ENCODE measurements at regions not wholly inside any gene's neighbourhood (a gene's known extent, or its start where the extent isn't known, plus 50 kb on each side); places are given as distances from the start of the nearest gene placed in this dataset.

GRCh38 chr12:115382681-115383080 lies 698.7 kb upstream of the TBX3 start:
- intact Hi-C loops (cut with micrococcal nuclease) (no loop called here), in situ Hi-C loops (cut with MboI) (no loop called here)
- Histone ChIP-seq H4K20me1 (replicated peaks; ENCODE audit: control insufficient read depth, insufficient read depth, low read length) (no peaks in the 10 kb centered on the region), H3K4me3 (no peak overlapping the region), H3K9me1 (ENCODE audit: control insufficient read depth, insufficient read depth, low read length) (no peaks in the 10 kb centered on the region), H3K36me3 (ENCODE audit: control insufficient read depth, insufficient read depth, low read length) (no peaks in the 10 kb centered on the region), H3K27me3 (ENCODE audit: control insufficient read depth in 2 of 2, insufficient read depth in 2 of 2, low read length in 2 of 2) (peaks cover 0 to 14% of the 10 kb centered on the region in 2 experiments; a peak in 3 of 5 replicates), H3K4me1 (replicated peaks in 1 of 2; ENCODE audit: control insufficient read depth in 2 of 2, insufficient read depth in 2 of 2, low read length in 2 of 2) (no peaks in the 10 kb centered on the region), H2AFZ (ENCODE audit: low read depth, low read length) (no peak overlapping the region), H3K27ac (ENCODE audit: extremely low read depth, low read depth, low read length) (no peak overlapping the region), H3K79me2 (ENCODE audit: control insufficient read depth, insufficient read depth, low read length) (no peaks in the 10 kb centered on the region), H3K9me3 (replicated peaks; ENCODE audit: control insufficient read depth, insufficient read depth, low read depth, low read length) (no peaks in the 10 kb centered on the region), H3K9ac (ENCODE audit: insufficient read depth in 1 of 2, low read depth in 2 of 2, low read length in 2 of 2) (no peak overlapping the region), H3K4me2 (ENCODE audit: insufficient read depth, low read length) (no peak overlapping the region)
- ChIA-PET POLR2A (interaction anchor here (0.9 kb wide), 1 partner anchor 9 kb away, joined by 4 read pairs; no protein-coding TSS in a partner anchor), CTCF (ENCODE audit: low intra/inter-chr PET ratio) (no interaction called here)
- TF ChIP-seq ZNF512 (tag; IDR thresholded peaks at IDR 0.05) (no peak), TAF7 (tag; IDR thresholded peaks at IDR 0.05) (no peak), NFIC (IDR thresholded peaks at IDR 0.05) (no peak), BHLHE40 (IDR thresholded peaks at IDR 0.05; ENCODE audit: low read length) (no peak), TEAD1 (CRISPR knock-in tag; IDR thresholded peaks at IDR 0.05) (no peak), FUS (optimal IDR thresholded peaks at IDR 0.05; ENCODE audit: low read depth, low read length) (no peak), NCOR1 (IDR thresholded peaks at IDR 0.05) (no peak), SIX5 (IDR thresholded peaks at IDR 0.05; ENCODE audit: borderline replicate concordance in 1 of 2, insufficient read depth in 1 of 2, low read depth in 1 of 2, low read length in 2 of 2) (no peak), ZNF408 (CRISPR knock-in tag; IDR thresholded peaks at IDR 0.05; ENCODE audit: low read depth) (no peak), SNRNP70 (optimal IDR thresholded peaks at IDR 0.05; ENCODE audit: low read depth, low read length) (no peak), RUNX1 (IDR thresholded peaks at IDR 0.05; ENCODE audit: low read depth) (no peak), BCLAF1 (IDR thresholded peaks at IDR 0.05; ENCODE audit: borderline replicate concordance in 1 of 2, control insufficient read depth in 1 of 2, low read depth in 2 of 2, low read length in 1 of 2) (no peak), MITF (IDR thresholded peaks at IDR 0.05) (no peak), ZNF121 (CRISPR knock-in tag; conservative IDR thresholded peaks at IDR 0.05) (no peak), ATF3 (IDR thresholded peaks at IDR 0.05) (no peak), ATF3 (CRISPR knock-in tag; conservative IDR thresholded peaks at IDR 0.05) (no peak)
- BruUV-seq (replicated peaks) = no TSS peak
- 1% methylated on average over 5 of the region's 5 CpGs for WGBS (ENCODE audit: insufficient coverage, low coverage, missing lambda C conversion rate)
- DNase-seq (ENCODE audit: extremely low read depth in 1 of 4, low spot score in 3 of 4) (no peak), FAIRE-seq (no peak), ATAC-seq (no peak)

Data from K562 (cell line).